Karpas-422 (cell line): ENCODE measurements at regions not wholly inside any gene's neighbourhood (a gene's known extent, or its start where the extent isn't known, plus 50 kb on each side); places are given as distances from the start of the nearest gene placed in this dataset.
"Not testable (repeated sequence)": the region's sequence is repeated elsewhere in the genome, so short reads cannot be mapped to it uniquely, and the experiment has no call there.

Source experiments
- DNase-seq: peaks from one replicate; pipeline ENCODE4 v3.0.0-alpha.2; 2015
- H2AFZ ChIP-seq: fragments of 200-600 bp; sonication (generic); 2 replicates; pipeline ENCODE4 v1.6.1; 2014; ENCODE audit warnings: antibody characterized with exemption, low read length, mixed read lengths
- H3K27ac ChIP-seq: fragments of 200-600 bp; sonication (generic); 2 replicates; pipeline ENCODE4 v1.5.1; 2014; ENCODE audit warnings: mild to moderate bottlenecking, low read length, moderate library complexity
- H3K27me3 ChIP-seq: fragments of 200-600 bp; sonication (generic); 2 replicates; pipeline ENCODE4 v1.6.1; 2014; ENCODE audit warnings: low read length, mixed read lengths
- H3K36me3 ChIP-seq: fragments of 200-600 bp; sonication (generic); 2 replicates; pipeline ENCODE4 v1.6.1; 2014; ENCODE audit warnings: low read length, mixed read lengths; ENCODE audit not compliant: insufficient read depth
- H3K4me1 ChIP-seq: fragments of 200-600 bp; sonication (generic); 2 replicates; pipeline ENCODE4 v1.6.1; 2014; ENCODE audit warnings: mild to moderate bottlenecking, low read length, mixed read lengths
- H3K4me2 ChIP-seq: fragments of 200-600 bp; sonication (generic); 2 replicates; pipeline ENCODE4 v1.6.1; 2014; ENCODE audit warnings: low read length, low read depth, mild to moderate bottlenecking; ENCODE audit not compliant: poor library complexity, severe bottlenecking
- H3K4me3 ChIP-seq: fragments of 200-600 bp; sonication (generic); 2 replicates; pipeline ENCODE4 v1.5.1; 2014; ENCODE audit warnings: mild to moderate bottlenecking, antibody characterized with exemption, low read length, mixed read lengths
- H3K79me2 ChIP-seq: fragments of 200-600 bp; sonication (generic); 2 replicates; pipeline ENCODE4 v1.6.1; 2014; ENCODE audit warnings: mild to moderate bottlenecking, low read length, mixed read lengths
- H3K9ac ChIP-seq: fragments of 200-600 bp; sonication (generic); 2 replicates; pipeline ENCODE4 v1.6.0; 2014; ENCODE audit warnings: low read length
- H3K9me2 ChIP-seq: fragments of 200-600 bp; sonication (generic), shearing (Covaris generic); replicated peaks from 2 replicates; pipeline ENCODE4 v1.6.0; 2014; ENCODE audit warnings: mild to moderate bottlenecking, low read length, moderate library complexity; ENCODE audit not compliant: insufficient read depth
- H3K9me3 ChIP-seq: fragments of 300-700, 200-600 bp; sonication (generic); 2 replicates; pipeline ENCODE4 v1.6.1; 2014; ENCODE audit warnings: low read length, mixed read lengths
- H4K20me1 ChIP-seq: fragments of 200-600 bp; sonication (generic); 2 replicates; pipeline ENCODE4 v1.6.1; 2014; ENCODE audit warnings: mild to moderate bottlenecking, antibody characterized with exemption, low read length, low read depth; ENCODE audit not compliant: insufficient read depth

- no peaks in the 10 kb centered on the region for H3K79me2 ChIP-seq
- H4K20me1 ChIP-seq: no peaks in the 10 kb centered on the region
- no peaks in the 10 kb centered on the region for H3K4me1 ChIP-seq
- H2AFZ ChIP-seq: no peak overlapping the region
- H3K27me3 ChIP-seq: no peaks in the 10 kb centered on the region
- H3K4me3 ChIP-seq: no peak overlapping the region
- no peak for DNase-seq
- no peak overlapping the region for H3K4me2 ChIP-seq
- no peaks in the 10 kb centered on the region for H3K9me2 ChIP-seq
- no peak overlapping the region for H3K9ac ChIP-seq
- H3K9me3 ChIP-seq: no peaks in the 10 kb centered on the region
- H3K36me3 ChIP-seq: no peaks in the 10 kb centered on the region
- H3K27ac ChIP-seq: no peak overlapping the region
Measured at GRCh38 chr1:213539464-213539863, 448.3 kb upstream of the PROX1 start.

GRCh38 chr1:213541641-213542040, 446.1 kb upstream of the PROX1 start:
- Histone ChIP-seq H3K27ac (no peak overlapping the region), H3K4me2 (no peak overlapping the region), H3K79me2 (no peaks in the 10 kb centered on the region), H3K9me3 (no peaks in the 10 kb centered on the region), H4K20me1 (no peaks in the 10 kb centered on the region), H3K36me3 (no peaks in the 10 kb centered on the region), H3K4me3 (no peak overlapping the region), H3K27me3 (no peaks in the 10 kb centered on the region), H3K4me1 (no peaks in the 10 kb centered on the region), H3K9ac (no peak overlapping the region), H2AFZ (no peak overlapping the region), H3K9me2 (no peaks in the 10 kb centered on the region)
- DNase-seq: no peak

- not testable (repeated sequence) for H3K27ac ChIP-seq, H3K4me2 ChIP-seq, H3K9me3 ChIP-seq, H3K4me3 ChIP-seq, H3K9me2 ChIP-seq, H3K27me3 ChIP-seq, H3K9ac ChIP-seq, H3K36me3 ChIP-seq, H3K79me2 ChIP-seq, H4K20me1 ChIP-seq, H2AFZ ChIP-seq, DNase-seq, H3K4me1 ChIP-seq
Measured at GRCh38 chr1:213545181-213545580, 442.6 kb upstream of the PROX1 start.

DNA sequence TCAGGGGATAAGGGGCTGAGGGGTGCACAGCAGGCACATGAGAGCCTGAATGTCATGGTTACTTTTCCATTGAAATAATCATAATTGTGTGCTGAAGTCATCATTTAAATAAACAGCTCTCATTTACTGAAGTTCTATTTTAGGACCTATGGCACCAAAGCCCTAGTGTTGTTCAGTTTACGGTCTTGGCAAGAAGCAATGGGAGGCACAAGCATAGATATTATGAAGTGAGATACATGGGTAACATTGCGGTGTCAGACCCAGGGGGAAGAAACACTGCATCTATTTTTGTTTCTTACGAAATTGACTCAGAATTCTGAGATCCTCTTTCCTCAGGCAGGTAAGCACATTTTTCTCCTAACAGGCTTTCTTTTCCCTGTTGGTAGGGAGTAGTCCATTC, 437.8 kb upstream of the PROX1 start:
- H3K27ac ChIP-seq: no peak overlapping the region
- H3K4me1 ChIP-seq: no peaks in the 10 kb centered on the region
- no peaks in the 10 kb centered on the region for H3K9me3 ChIP-seq
- H3K36me3 ChIP-seq: no peaks in the 10 kb centered on the region
- no peaks in the 10 kb centered on the region for H3K79me2 ChIP-seq
- no peak for DNase-seq
- no peak overlapping the region for H3K9ac ChIP-seq
- H3K4me3 ChIP-seq: no peak overlapping the region
- no peaks in the 10 kb centered on the region for H4K20me1 ChIP-seq
- H2AFZ ChIP-seq: no peak overlapping the region
- no peak overlapping the region for H3K4me2 ChIP-seq
- H3K9me2 ChIP-seq: no peaks in the 10 kb centered on the region
- H3K27me3 ChIP-seq: no peaks in the 10 kb centered on the region

- Histone ChIP-seq H3K27me3 (no peaks in the 10 kb centered on the region), H3K9me3 (no peaks in the 10 kb centered on the region), H3K36me3 (no peaks in the 10 kb centered on the region), H3K4me3 (no peak overlapping the region), H3K9ac (no peak overlapping the region), H2AFZ (no peak overlapping the region), H3K9me2 (no peaks in the 10 kb centered on the region), H4K20me1 (no peaks in the 10 kb centered on the region), H3K27ac (no peak overlapping the region), H3K4me1 (no peaks in the 10 kb centered on the region), H3K79me2 (no peaks in the 10 kb centered on the region), H3K4me2 (no peak overlapping the region)
- no peak for DNase-seq
Measured at GRCh38 chr1:213550804-213551203, 437.0 kb upstream of the PROX1 start.

GRCh38 chr1:213552045-213552444, 435.7 kb upstream of the PROX1 start:
- Histone ChIP-seq H3K9me2 (no peaks in the 10 kb centered on the region), H3K4me2 (no peak overlapping the region), H3K27me3 (no peaks in the 10 kb centered on the region), H3K36me3 (no peaks in the 10 kb centered on the region), H3K79me2 (no peaks in the 10 kb centered on the region), H3K4me3 (no peak overlapping the region), H3K9me3 (no peaks in the 10 kb centered on the region), H4K20me1 (no peaks in the 10 kb centered on the region), H3K4me1 (no peaks in the 10 kb centered on the region), H2AFZ (no peak overlapping the region), H3K9ac (no peak overlapping the region), H3K27ac (no peak overlapping the region)
- no peak for DNase-seq

DNA sequence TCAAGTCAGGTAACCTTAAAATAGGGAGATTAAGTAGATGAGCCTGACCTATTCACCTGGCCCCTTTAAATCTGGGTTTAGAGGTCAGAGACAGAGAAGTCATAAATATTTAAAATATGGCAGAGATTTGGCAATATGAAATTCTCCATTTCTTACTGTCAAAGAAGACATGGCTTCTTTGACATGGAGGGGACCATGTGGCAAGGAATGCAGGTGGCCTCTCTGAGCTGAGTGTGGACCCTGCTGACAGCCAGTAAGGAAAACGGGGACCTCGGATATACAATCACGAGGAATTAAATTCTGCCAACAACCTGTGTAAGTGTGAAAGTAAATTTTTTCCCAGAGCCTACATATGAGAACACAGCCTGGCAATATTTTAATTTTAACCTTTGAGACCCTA, 427.5 kb upstream of the PROX1 start:
- no peaks in the 10 kb centered on the region for H3K4me1 ChIP-seq
- H3K9me2 ChIP-seq: no peaks in the 10 kb centered on the region
- H4K20me1 ChIP-seq: no peaks in the 10 kb centered on the region
- H3K36me3 ChIP-seq: no peaks in the 10 kb centered on the region
- no peaks in the 10 kb centered on the region for H3K27me3 ChIP-seq
- H3K79me2 ChIP-seq: no peaks in the 10 kb centered on the region
- H2AFZ ChIP-seq: no peak overlapping the region
- no peak overlapping the region for H3K27ac ChIP-seq
- DNase-seq: no peak
- H3K4me2 ChIP-seq: no peak overlapping the region
- no peaks in the 10 kb centered on the region for H3K9me3 ChIP-seq
- H3K9ac ChIP-seq: no peak overlapping the region
- H3K4me3 ChIP-seq: no peak overlapping the region

GRCh38 chr1:213561870-213562269, 425.9 kb upstream of the PROX1 start:
- Histone ChIP-seq H3K9ac (no peak overlapping the region), H3K4me1 (no peaks in the 10 kb centered on the region), H3K9me2 (no peaks in the 10 kb centered on the region), H3K9me3 (no peaks in the 10 kb centered on the region), H3K79me2 (no peaks in the 10 kb centered on the region), H3K4me2 (no peak overlapping the region), H3K27me3 (no peaks in the 10 kb centered on the region), H3K4me3 (no peak overlapping the region), H2AFZ (no peak overlapping the region), H3K36me3 (no peaks in the 10 kb centered on the region), H4K20me1 (no peaks in the 10 kb centered on the region), H3K27ac (no peak overlapping the region)
- no peak for DNase-seq

DNA sequence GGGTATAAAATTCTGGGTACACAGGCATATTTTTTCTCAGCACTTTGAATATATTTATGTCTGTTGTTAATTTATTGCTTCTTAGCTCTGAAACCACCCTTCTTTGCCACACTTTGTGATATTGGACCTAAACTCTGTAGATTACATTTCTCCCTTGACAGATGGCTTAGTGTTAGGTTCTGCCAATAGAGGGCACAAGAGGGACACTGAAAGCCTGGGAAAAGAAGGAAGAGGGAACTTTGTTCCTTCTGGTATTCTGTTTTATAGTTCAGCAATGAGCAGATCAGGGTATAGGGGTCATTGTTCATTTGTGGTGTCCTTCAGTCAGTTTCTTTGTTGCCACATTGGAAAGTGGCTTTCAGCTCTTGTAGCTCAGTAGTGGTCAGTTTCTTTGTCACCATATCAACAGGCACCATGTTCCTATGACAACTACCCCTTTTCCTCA, 423.5 kb upstream of the PROX1 start:
- Histone ChIP-seq H3K4me2 (no peak overlapping the region), H2AFZ (no peak overlapping the region), H3K36me3 (no peaks in the 10 kb centered on the region), H3K27me3 (no peaks in the 10 kb centered on the region), H3K9ac (no peak overlapping the region), H3K27ac (no peak overlapping the region), H3K4me1 (no peaks in the 10 kb centered on the region), H3K79me2 (no peaks in the 10 kb centered on the region), H3K9me2 (no peaks in the 10 kb centered on the region; the same call in 1 of the 2 replicates), H3K4me3 (no peak overlapping the region), H3K9me3 (no peaks in the 10 kb centered on the region), H4K20me1 (no peaks in the 10 kb centered on the region)
- peak; percentile 53 for DNase-seq
